Fibroblast of skin of left quadriceps (primary cell): ENCODE measurements at regions not wholly inside any gene's neighbourhood (a gene's known extent, or its start where the extent isn't known, plus 50 kb on each side); places are given as distances from the start of the nearest gene placed in this dataset.
A peak's percentile ranks its signal among the peaks of the same experiment; 100 is the strongest.

ENCODE experiments used
- DNase-seq, 2 experiments: peaks; one replicate each; pipeline ENCODE4 v3.0.0-alpha.2; 2013; ENCODE audit warnings: low read depth in 2 of 2

- DNase-seq = no peak
Measured at GRCh38 chr5:171579976-171580411, 160.5 kb downstream of the FGF18 start.

GRCh38 chr5:171580502-171581265 is 161.2 kb downstream of the FGF18 start:
- DNase-seq = no peak

GRCh38 chr5:171581781-171582180 is 162.3 kb downstream of the FGF18 start:
- no peak for DNase-seq

GRCh38 chr5:171582849-171583248 is 163.4 kb downstream of the FGF18 start:
- DNase-seq = no peak

GRCh38 chr5:171585981-171586380 is 166.5 kb downstream of the FGF18 start:
- DNase-seq = no peak

- DNase-seq = no peak
Measured at GRCh38 chr5:171586436-171586835, 167.0 kb downstream of the FGF18 start.

- DNase-seq = no peak
Measured at GRCh38 chr5:171588046-171588445, 168.6 kb downstream of the FGF18 start.

- DNase-seq = no peak
Measured at GRCh38 chr5:171588790-171589189, 169.3 kb downstream of the FGF18 start.

- no peak for DNase-seq
Measured at GRCh38 chr5:171589461-171589860, 170.0 kb downstream of the FGF18 start.

GRCh38 chr5:171592076-171592475 is 172.6 kb downstream of the FGF18 start:
- DNase-seq = no peak

GRCh38 chr5:171592736-171593135 is 173.3 kb downstream of the FGF18 start:
- no peak for DNase-seq

- no peak for DNase-seq
Measured at GRCh38 chr5:171593401-171593800, 174.0 kb downstream of the FGF18 start.

- no peak for DNase-seq
Measured at GRCh38 chr5:171593976-171594375, 174.5 kb downstream of the FGF18 start.

GRCh38 chr5:171595401-171595800 is 176.0 kb downstream of the FGF18 start:
- DNase-seq = no peak

GRCh38 chr5:171595801-171596231 is 176.4 kb downstream of the FGF18 start:
- DNase-seq = no peak

GRCh38 chr5:171596391-171596878 is 177.0 kb downstream of the FGF18 start:
- peak; percentile 37 to 42 for DNase-seq

GRCh38 chr5:171597946-171598640 is 178.6 kb downstream of the FGF18 start:
- no peak for DNase-seq

GRCh38 chr5:171598641-171599152 is 179.2 kb downstream of the FGF18 start:
- DNase-seq = no peak

GRCh38 chr5:171599411-171599810 is 180.0 kb downstream of the FGF18 start:
- no peak for DNase-seq

GRCh38 chr5:171599957-171600612 is 180.6 kb downstream of the FGF18 start:
- DNase-seq = no peak

- DNase-seq = no peak
Measured at GRCh38 chr5:171600741-171601265, 181.4 kb downstream of the FGF18 start.

- no peak for DNase-seq
Measured at GRCh38 chr5:171601266-171601881, 181.9 kb downstream of the FGF18 start.
